SK-N-SH treated with all-trans-retinoic acid at 6 μM for 48 hours (cell line): ENCODE measurements at regions not wholly inside any gene's neighbourhood (a gene's known extent, or its start where the extent isn't known, plus 50 kb on each side); places are given as distances from the start of the nearest gene placed in this dataset.

Experiments used
- ARNTL ChIP-seq: fragments of 450-650 bp; formaldehyde crosslinking; IDR thresholded peaks from 2 replicates; pipeline ENCODE4 v1.5.0; 2020; ENCODE audit warnings: low read depth, mild to moderate bottlenecking, moderate library complexity, borderline replicate concordance
- BACH2 ChIP-seq: fragments of 250-450 bp; sonication (Bioruptor Pico); IDR thresholded peaks from 2 replicates; pipeline ENCODE4 v1.9.0; 2021; ENCODE audit warnings: mild to moderate bottlenecking, borderline replicate concordance
- CREB5 ChIP-seq: fragments of 250-450 bp; sonication (Bioruptor Pico); IDR thresholded peaks from 2 replicates; pipeline ENCODE4 v1.5.1; 2020; ENCODE audit warnings: low read depth, mild to moderate bottlenecking, moderate library complexity
- ESRRG ChIP-seq: fragments of 250-450 bp; sonication (Bioruptor Pico); IDR thresholded peaks from 2 replicates; pipeline ENCODE4 v1.6.1; 2021; ENCODE audit warnings: mild to moderate bottlenecking
- OSR1 ChIP-seq: fragments of 250-450 bp; sonication (Bioruptor Pico); IDR thresholded peaks from 2 replicates; pipeline ENCODE4 v1.8.0; 2022; ENCODE audit warnings: moderate library complexity, mild to moderate bottlenecking, inconsistent platforms
- PPARA ChIP-seq: fragments of 250-450 bp; sonication (Bioruptor Pico); IDR thresholded peaks from 2 replicates; pipeline ENCODE4 v1.5.0; 2020; ENCODE audit warnings: mild to moderate bottlenecking, borderline replicate concordance
- RARB ChIP-seq: fragments of 250-450 bp; sonication (Bioruptor Pico); IDR thresholded peaks from 2 replicates; pipeline ENCODE4 v1.8.0; 2021; ENCODE audit warnings: mild to moderate bottlenecking, moderate library complexity
- TOX ChIP-seq: fragments of 250-450 bp; sonication (Bioruptor Pico); IDR thresholded peaks from 2 replicates; pipeline ENCODE4 v1.8.0; 2021; ENCODE audit warnings: mild to moderate bottlenecking, moderate library complexity, borderline replicate concordance
- TSHZ2 ChIP-seq: fragments of 250-450 bp; sonication (Bioruptor Pico); IDR thresholded peaks from 2 replicates; pipeline ENCODE4 v1.5.0; 2020; ENCODE audit warnings: mild to moderate bottlenecking, moderate library complexity
- ZC3H10 ChIP-seq: fragments of 250-450 bp; sonication (Bioruptor Pico); IDR thresholded peaks from 2 replicates; pipeline ENCODE4 v1.5.1; 2021; ENCODE audit warnings: mild to moderate bottlenecking, moderate library complexity
- ZFP3 ChIP-seq: fragments of 250-450 bp; sonication (Bioruptor Pico); IDR thresholded peaks from 2 replicates; pipeline ENCODE4 v1.5.0; 2020; ENCODE audit warnings: mild to moderate bottlenecking, moderate library complexity
- ZNF8 ChIP-seq: fragments of 450-650 bp; formaldehyde crosslinking; IDR thresholded peaks from 2 replicates; pipeline ENCODE4 v1.5.0; 2020; ENCODE audit warnings: mild to moderate bottlenecking, moderate library complexity

DNA sequence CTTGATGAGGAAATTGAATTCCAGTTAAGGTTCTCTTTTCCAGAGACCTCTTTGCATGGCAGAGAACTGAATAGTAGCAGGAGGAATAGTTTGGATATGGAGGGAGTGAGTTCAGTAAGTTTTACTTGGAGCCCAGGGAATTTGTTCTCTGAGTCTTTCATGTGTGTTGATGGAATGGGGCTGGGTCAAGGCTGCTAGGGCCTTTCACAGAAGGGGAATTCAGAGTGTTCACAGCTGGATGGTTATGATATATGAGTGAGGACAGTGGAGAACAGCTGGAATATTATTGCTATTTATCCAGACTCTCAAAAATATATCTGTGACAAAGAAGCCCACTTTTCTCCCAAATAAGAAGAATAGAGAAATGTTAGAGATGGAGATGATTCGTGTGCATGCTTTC, 372.8 kb downstream of the PLK2 start:
- TF ChIP-seq ZFP3 (no peak), ZNF8 (CRISPR knock-in tag) (no peak), TSHZ2 (no peak), CREB5 (CRISPR knock-in tag) (no peak), ZC3H10 (CRISPR knock-in tag) (no peak), OSR1 (CRISPR knock-in tag) (no peak), ARNTL (CRISPR knock-in tag) (no peak), RARB (no peak), TOX (CRISPR knock-in tag) (no peak), PPARA (no peak), ESRRG (CRISPR knock-in tag) (no peak), BACH2 (no peak)
